ENCODE measurements at regions not wholly inside any gene's neighbourhood (a gene's known extent, or its start where the extent isn't known, plus 50 kb on each side); places are given as distances from the start of the nearest gene placed in this dataset.

GRCh38 chr9:79809316-79809876, 237.6 kb downstream of the TLE4 start:
- DNase-seq = no peak

GRCh38 chr9:79807971-79808370, 236.2 kb downstream of the TLE4 start:
- no peak for DNase-seq

GRCh38 chr9:79806086-79806485, 234.3 kb downstream of the TLE4 start:
- no peak for DNase-seq

- DNase-seq = no peak
Observed at GRCh38 chr9:79801459-79801858, 229.7 kb downstream of the TLE4 start.

GRCh38 chr9:79800578-79800977, 228.8 kb downstream of the TLE4 start:
- no peak for DNase-seq

- DNase-seq = peak; percentile 52
Observed at GRCh38 chr9:79799691-79800335, 228.0 kb downstream of the TLE4 start.

- DNase-seq = no peak
Observed at GRCh38 chr9:79798450-79798849, 226.7 kb downstream of the TLE4 start.

GRCh38 chr9:79796411-79796810, 224.6 kb downstream of the TLE4 start:
- no peak for DNase-seq

GRCh38 chr9:79788662-79789061, 216.9 kb downstream of the TLE4 start:
- DNase-seq = no peak

- no peak for DNase-seq
Observed at GRCh38 chr9:79781263-79781662, 209.5 kb downstream of the TLE4 start.

GRCh38 chr9:79780559-79780958, 208.8 kb downstream of the TLE4 start:
- no peak for DNase-seq

GRCh38 chr9:79779901-79780300, 208.1 kb downstream of the TLE4 start:
- DNase-seq = no peak

GRCh38 chr9:79778581-79778980, 206.8 kb downstream of the TLE4 start:
- DNase-seq = no peak

GRCh38 chr9:79776581-79776980, 204.8 kb downstream of the TLE4 start:
- DNase-seq = no peak

Data from right forelimb (tissue), 1 donor.